BE2C (cell line): ENCODE measurements at regions not wholly inside any gene's neighbourhood (a gene's known extent, or its start where the extent isn't known, plus 50 kb on each side); places are given as distances from the start of the nearest gene placed in this dataset.

Experiments used
- DNase-seq: peaks from one replicate; pipeline ENCODE4 v3.0.0-alpha.2; 2020
- H3K27me3 ChIP-seq: fragments of 250-450 bp; sonication (Bioruptor Pico); 2 replicates; pipeline ENCODE4 v1.5.1; 2020; ENCODE audit warnings: mild to moderate bottlenecking
- H3K36me3 ChIP-seq: fragments of 250-450 bp; sonication (Bioruptor Pico); 2 replicates; pipeline ENCODE4 v1.5.1; 2020; ENCODE audit warnings: mild to moderate bottlenecking
- H3K4me1 ChIP-seq: fragments of 250-450 bp; sonication (Bioruptor Pico); 2 replicates; pipeline ENCODE4 v1.5.1; 2020
- H3K4me3 ChIP-seq: 2 replicates; pipeline ENCODE4 v1.5.1; 2011; ENCODE audit warnings: low read depth, low read length
- H3K9me3 ChIP-seq: fragments of 250-450 bp; sonication (Bioruptor Pico); 2 replicates; pipeline ENCODE4 v1.5.1; 2020
- TF ChIP-seq, protein P1 (sequence below): IDR thresholded peaks from 2 replicates; pipeline ENCODE4 v1.5.1; 2012; ENCODE audit warnings: mild to moderate bottlenecking, low read depth, low read length

DNA sequence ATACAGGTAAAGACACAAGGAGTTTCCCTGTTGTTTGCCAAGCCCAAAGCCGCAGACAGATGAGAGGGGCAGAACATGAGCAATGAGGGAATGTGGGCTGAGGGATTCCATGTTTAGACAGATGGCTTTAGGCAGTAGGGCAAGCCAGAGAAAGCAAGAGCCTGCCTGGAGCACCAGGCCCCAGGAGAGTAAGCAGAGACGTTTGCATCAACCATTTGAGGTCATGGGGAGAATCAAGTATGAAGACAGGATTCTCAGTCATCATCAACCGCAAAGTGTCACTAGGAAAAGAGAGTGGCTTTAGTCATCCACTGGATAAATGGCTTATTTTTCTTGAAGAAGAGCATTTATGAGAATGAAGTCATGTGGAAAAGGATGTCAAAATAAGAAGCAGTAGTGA, 184.7 kb downstream of the COG6 start:
- Histone ChIP-seq H3K9me3 (no peaks in the 10 kb centered on the region), H3K4me1 (no peaks in the 10 kb centered on the region), H3K36me3 (no peaks in the 10 kb centered on the region), H3K27me3 (no peaks in the 10 kb centered on the region), H3K4me3 (no peak overlapping the region)
- DNase-seq = no peak
- TF ChIP-seq, protein P1, sequence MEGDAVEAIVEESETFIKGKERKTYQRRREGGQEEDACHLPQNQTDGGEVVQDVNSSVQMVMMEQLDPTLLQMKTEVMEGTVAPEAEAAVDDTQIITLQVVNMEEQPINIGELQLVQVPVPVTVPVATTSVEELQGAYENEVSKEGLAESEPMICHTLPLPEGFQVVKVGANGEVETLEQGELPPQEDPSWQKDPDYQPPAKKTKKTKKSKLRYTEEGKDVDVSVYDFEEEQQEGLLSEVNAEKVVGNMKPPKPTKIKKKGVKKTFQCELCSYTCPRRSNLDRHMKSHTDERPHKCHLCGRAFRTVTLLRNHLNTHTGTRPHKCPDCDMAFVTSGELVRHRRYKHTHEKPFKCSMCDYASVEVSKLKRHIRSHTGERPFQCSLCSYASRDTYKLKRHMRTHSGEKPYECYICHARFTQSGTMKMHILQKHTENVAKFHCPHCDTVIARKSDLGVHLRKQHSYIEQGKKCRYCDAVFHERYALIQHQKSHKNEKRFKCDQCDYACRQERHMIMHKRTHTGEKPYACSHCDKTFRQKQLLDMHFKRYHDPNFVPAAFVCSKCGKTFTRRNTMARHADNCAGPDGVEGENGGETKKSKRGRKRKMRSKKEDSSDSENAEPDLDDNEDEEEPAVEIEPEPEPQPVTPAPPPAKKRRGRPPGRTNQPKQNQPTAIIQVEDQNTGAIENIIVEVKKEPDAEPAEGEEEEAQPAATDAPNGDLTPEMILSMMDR = no peak

GRCh38 chr13:39847336-39847735, 191.9 kb downstream of the COG6 start:
- Histone ChIP-seq H3K4me1 (no peaks in the 10 kb centered on the region), H3K4me3 (no peak overlapping the region), H3K27me3 (no peaks in the 10 kb centered on the region), H3K36me3 (no peaks in the 10 kb centered on the region), H3K9me3 (no peaks in the 10 kb centered on the region)
- TF ChIP-seq, protein P1 = no peak
- no peak for DNase-seq

- DNase-seq = peak; percentile 31
- no peaks in the 10 kb centered on the region for H3K36me3 ChIP-seq
- peaks cover 3% of the 10 kb centered on the region; the same call in 1 of the 2 replicates for H3K4me1 ChIP-seq
- H3K9me3 ChIP-seq = no peaks in the 10 kb centered on the region
- no peaks in the 10 kb centered on the region; the same call in 1 of the 2 replicates for H3K27me3 ChIP-seq
- no peak overlapping the region for H3K4me3 ChIP-seq
- TF ChIP-seq, protein P1 = no peak
Measured at GRCh38 chr13:39855236-39855635, 199.8 kb downstream of the COG6 start.

GRCh38 chr13:39856714-39857113, 201.3 kb downstream of the COG6 start:
- H3K4me1 ChIP-seq = peaks cover 3% of the 10 kb centered on the region; the same call in 1 of the 2 replicates
- no peak overlapping the region for H3K4me3 ChIP-seq
- H3K36me3 ChIP-seq = no peaks in the 10 kb centered on the region
- DNase-seq = no peak
- no peaks in the 10 kb centered on the region; the same call in 1 of the 2 replicates for H3K27me3 ChIP-seq
- no peaks in the 10 kb centered on the region for H3K9me3 ChIP-seq
- TF ChIP-seq, protein P1 = no peak

DNA sequence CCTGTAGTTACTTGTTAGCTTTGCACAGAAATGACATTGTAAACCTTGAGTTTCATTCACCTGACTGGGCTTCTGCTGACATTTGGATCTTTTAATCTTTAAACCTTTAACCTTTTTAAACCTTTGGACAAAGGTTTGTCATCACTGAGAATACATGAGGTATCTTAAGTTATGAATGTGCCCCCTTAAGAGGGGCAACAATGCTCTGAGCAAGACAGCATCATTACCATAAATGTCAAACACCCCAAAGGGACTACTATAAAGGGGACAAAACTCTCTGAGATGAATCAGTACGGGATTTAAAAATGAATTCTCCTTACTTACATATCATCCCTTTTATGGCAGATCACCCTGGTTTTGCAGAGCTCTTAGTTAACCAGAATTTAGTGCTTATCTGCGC, 203.3 kb downstream of the COG6 start:
- H3K27me3 ChIP-seq = no peaks in the 10 kb centered on the region; the same call in 1 of the 2 replicates
- H3K36me3 ChIP-seq = no peaks in the 10 kb centered on the region
- H3K9me3 ChIP-seq = no peaks in the 10 kb centered on the region
- DNase-seq = no peak
- TF ChIP-seq, protein P1 = no peak
- peaks cover 3% of the 10 kb centered on the region; the same call in 1 of the 2 replicates for H3K4me1 ChIP-seq
- H3K4me3 ChIP-seq = no peak overlapping the region

GRCh38 chr13:39859898-39860297, 204.4 kb downstream of the COG6 start:
- H3K4me3 ChIP-seq = no peak overlapping the region
- no peaks in the 10 kb centered on the region; the same call in 1 of the 2 replicates for H3K27me3 ChIP-seq
- H3K9me3 ChIP-seq = no peaks in the 10 kb centered on the region
- peaks cover 3% of the 10 kb centered on the region; the same call in 1 of the 2 replicates for H3K4me1 ChIP-seq
- H3K36me3 ChIP-seq = no peaks in the 10 kb centered on the region
- DNase-seq = no peak
- TF ChIP-seq, protein P1 = no peak
